Esophagus muscularis mucosa (tissue), 4 donors: ENCODE measurements at regions not wholly inside any gene's neighbourhood (a gene's known extent, or its start where the extent isn't known, plus 50 kb on each side); places are given as distances from the start of the nearest gene placed in this dataset.

ENCODE experiments used
- CTCF ChIP-seq, 3 experiments: fragments of 200-600 bp in 2 of 3; fragments of 450-650 bp in 1 of 3; sonication (generic) in 2 of 3; IDR thresholded peaks; one replicate each; pipeline ENCODE4 v1.5.1; 2017 to 2019; ENCODE audit warnings: antibody characterized with exemption in 3 of 3, mild to moderate bottlenecking in 2 of 3, moderate library complexity in 1 of 3
- EP300 ChIP-seq: sonication (generic); formaldehyde crosslinking; IDR thresholded peaks from one replicate; pipeline ENCODE4 v1.6.1; 2017; ENCODE audit warnings: antibody characterized with exemption
- POLR2A ChIP-seq: fragments of 450-650 bp; IDR thresholded peaks from one replicate; pipeline ENCODE4 v1.6.1; 2017; ENCODE audit warnings: antibody characterized with exemption, moderate library complexity, mild to moderate bottlenecking, low read depth
- POLR2AphosphoS5 ChIP-seq, 2 donors: sonication (generic); formaldehyde crosslinking; IDR thresholded peaks; one replicate each; pipeline ENCODE4 v1.6.1; 2017; ENCODE audit warnings: antibody characterized with exemption in 2 of 2

- TF ChIP-seq POLR2A (no peak), EP300 (no peak), CTCF (IDR thresholded peaks at IDR 0.05) (no peak), POLR2AphosphoS5 (IDR thresholded peaks at IDR 0.05) (no peak)
These were observed 227.3 kb upstream of the TANK start for GRCh38 chr2:160932960-160933359.
